ENCODE measurements at regions not wholly inside any gene's neighbourhood (a gene's known extent, or its start where the extent isn't known, plus 50 kb on each side); places are given as distances from the start of the nearest gene placed in this dataset.

DNA sequence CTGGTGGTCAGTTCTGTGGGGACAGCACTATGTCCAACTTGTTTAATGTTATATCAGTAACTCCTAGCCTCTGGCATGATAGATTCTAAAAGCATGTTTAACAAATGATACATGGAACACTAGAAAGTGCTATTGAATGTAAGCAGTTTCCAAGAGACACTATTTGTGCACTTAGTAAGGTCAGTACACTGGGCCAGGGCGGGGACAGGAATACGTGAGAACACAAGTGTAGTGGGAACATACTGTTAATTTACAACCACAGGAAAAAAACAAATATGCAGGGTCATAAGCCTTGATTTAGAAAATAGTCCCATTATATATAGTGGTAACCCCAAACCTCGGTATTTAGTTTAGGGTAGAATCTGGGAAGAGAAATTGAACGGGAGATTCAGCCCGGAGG lies 88.9 kb upstream of the SLC38A2 start:
- no peak for DNase-seq

DNA sequence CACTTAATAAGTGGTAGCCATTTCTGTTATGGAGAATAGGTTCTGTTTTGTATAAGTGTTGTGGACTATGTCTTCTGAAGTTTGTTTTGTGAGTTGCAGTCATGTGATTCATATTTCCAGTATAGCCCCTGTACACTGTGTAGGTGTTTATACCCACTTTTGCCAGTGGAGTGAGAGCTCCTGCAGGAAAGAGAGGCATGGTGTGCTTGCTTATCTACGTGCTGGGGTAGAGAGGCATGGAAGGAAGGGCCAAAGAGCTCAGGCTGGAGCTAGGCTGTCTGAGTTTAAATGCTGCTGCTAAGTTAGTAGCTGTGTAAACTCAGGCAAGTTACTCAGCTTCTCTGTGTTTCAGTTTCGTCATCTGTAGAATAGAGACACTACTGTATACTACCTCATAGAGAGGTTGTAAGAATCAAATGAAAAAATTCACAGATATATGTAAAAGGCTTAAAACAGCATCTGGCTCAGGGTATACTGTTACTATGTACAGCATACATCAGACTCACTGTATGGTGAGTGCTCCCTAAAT lies 88.2 kb upstream of the SLC38A2 start:
- no peak for DNase-seq

DNA sequence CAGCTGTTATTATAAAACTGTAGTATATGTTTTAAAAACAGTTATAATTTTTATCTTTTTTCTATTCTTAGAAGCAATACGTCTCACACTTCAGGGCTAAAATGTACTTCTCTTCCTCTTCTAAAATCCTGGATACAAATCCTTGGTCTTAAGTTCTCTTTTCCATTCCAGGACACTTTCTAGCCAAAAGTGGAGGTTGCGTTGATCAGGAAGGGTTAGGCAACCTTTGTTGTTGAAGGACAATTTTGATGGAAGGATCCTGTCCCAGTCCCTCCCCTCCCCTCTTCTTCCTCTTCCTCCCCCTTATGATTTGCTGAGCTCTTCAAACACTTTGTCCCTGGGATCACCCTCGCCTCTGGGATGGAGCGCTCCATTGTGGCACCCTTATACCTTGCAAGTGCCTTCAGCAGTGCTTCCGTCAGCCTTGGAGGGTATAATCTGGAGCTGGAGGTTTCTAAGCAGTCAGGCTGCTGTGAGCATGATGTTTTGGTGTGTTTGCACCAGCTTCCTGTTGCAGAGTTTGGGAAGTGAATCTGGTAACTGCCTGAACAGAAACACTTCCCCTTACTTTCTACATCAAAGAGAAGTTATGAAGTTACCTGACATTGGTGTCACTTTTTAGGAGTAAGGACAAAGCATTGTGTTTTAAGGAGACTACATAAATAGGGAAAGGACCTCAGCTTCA lies 87.4 kb upstream of the SLC38A2 start:
- DNase-seq, result no peak

DNA sequence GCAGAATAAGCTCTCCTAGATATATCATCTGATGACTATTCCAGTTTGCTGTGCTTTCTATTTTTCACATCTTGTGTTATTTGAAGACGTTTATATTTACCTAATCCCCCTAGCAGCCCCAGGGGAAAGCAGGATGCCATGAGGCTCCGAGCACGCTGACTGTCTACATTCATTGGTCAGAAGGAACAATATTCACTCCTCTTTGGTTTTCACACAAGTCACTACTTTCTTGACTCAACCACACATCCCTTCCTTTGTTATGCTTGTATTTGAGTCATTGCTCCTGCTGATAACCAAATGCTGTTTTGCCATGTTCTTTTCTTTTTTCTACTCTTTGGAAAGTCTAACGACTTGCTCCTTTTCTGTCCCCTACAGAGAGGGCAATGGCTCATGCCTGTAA lies 86.5 kb upstream of the SLC38A2 start:
- DNase-seq, result no peak

DNA sequence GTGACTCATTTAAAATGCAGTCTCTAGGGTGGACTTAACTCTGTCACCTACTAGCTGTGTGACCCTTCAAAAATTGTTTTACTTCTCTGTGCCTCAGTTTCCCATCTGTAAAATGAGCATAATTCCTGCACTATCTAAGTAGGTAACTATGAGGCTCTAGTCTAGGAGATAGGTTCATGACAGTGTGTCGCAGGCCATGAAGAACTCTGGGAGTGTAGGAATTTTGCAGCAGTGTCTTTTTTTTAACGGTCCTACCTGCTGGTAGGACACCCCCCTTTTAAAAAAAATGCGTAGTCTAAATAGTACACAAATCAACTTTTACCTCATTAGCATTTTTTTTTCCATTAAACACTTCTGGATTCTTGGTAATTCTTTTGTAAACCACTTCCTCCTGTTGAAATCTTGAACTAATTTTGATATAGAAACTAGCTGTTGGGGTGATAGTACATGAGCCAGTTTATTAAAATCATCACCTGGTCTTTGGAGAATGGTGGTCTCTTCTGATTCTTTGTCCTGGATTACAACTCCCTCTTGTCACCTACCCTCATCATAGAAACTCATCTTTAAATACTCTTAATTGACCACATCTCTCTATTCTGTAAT lies 86.0 kb upstream of the SLC38A2 start:
- DNase-seq, result no peak

DNA sequence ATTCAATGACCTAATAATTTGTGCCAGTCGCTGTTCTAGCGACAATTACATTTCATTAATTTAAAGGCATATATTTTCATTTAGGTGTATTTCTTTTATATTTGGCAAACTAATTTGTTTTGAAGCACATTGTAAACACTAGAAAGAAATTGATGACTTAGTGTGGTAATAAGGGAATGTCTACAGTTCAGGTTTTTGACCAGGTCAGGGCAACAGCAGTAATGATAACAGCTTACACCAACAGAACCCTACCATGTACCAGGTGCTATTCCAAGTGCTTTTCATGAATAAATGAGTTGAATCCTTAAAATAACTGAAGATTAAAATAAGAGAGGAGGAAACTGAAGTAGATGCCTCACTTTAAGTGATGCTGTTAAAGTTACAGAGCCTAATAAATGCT lies 85.4 kb upstream of the SLC38A2 start:
- DNase-seq, result no peak

DNA sequence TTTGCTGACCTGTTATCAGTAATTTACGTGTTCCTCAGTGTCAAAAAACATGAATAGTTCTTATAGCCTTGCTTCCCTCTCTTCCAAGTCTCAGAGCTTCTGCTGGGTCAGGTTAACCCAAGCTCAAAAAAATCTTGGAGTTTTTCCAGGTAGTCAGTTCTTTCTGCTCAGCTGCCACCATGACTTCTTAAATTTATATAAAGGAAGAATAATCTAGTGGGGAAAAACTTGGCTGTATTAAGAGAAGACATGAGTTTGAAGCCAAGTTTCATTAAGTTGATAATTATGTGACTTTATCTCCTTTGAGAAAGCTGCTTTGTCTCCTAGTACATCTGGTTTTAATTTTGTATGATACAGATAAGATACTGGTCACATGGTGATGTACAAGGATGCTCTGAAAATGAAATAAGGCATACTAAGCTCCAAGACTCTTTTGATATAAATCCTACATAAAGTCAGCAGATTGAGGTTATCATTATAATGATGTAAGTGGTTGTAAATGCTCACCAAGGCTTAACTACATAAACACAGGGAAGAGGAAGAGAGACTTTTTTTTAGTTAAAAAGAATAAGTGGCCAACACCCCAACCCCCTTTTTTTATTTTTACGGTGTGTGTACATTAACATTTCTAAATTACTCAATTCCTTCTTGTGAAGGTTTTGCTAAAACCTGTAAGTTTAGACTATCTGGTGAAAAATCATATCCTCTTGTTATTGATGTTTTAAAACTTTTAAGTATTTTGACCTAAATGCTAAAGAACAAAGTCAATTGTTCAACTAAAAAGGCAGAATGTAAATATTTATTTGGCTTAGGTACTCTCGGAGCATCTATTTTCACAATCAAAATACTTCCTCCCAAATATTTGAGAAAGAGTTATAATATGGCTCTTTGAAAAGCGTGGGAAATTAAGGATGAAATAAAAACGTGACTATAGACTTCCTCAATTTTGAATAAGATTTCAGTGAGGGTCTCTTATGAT lies 84.1 kb upstream of the SLC38A2 start:
- no peak for DNase-seq

DNA sequence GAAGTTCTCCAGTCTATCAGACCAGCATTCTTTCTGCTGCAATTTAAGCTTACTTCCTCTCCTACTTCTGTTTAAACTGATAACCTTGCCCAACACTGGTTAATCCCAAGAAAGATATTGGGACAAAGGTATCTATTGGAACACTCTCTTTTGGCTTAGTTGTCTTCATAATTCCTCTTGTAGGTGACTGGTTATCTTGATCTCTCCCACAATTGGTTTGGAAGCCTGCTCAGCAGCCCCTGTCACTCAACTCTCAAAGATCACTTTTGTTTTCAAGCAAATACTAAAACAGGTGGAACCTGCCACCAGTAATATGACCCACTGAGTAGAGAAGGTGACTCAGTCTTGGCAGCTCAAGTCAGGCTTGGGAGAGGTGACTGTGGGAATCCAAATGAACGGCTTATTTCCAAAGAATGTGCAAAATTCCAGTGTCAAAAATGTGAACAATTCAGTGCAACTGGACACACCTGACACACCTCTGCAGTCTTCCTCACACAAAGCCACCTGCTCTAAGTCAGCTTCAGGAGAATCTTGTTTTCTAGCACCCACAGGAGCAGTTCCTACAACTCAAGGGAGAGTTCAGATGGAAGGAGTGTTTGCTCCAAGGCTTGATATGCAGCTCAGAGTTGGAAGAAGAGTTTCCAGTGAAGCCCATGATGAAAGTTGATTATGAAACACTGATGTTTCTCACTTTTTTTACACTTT lies 83.2 kb upstream of the SLC38A2 start:
- no peak for DNase-seq

DNA sequence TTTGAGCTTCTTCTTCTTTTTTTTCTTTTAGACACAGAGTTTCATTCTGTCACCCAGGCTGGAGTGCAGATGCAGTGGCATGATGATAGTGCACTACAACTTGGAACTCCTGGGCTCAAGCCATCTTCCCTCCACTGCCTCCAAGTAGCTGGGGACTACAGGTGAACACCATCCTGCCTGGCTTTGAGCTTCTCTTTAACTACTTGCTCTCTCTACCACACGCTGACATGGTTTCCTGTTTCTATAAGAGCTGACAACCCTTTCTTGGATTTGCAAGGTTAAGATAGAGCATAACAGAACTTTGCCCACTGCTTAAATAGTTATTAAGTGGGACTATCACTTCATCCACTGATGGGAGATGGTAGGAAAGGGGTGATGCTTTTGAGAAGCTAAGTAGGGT lies 82.4 kb upstream of the SLC38A2 start:
- DNase-seq, result no peak

DNA sequence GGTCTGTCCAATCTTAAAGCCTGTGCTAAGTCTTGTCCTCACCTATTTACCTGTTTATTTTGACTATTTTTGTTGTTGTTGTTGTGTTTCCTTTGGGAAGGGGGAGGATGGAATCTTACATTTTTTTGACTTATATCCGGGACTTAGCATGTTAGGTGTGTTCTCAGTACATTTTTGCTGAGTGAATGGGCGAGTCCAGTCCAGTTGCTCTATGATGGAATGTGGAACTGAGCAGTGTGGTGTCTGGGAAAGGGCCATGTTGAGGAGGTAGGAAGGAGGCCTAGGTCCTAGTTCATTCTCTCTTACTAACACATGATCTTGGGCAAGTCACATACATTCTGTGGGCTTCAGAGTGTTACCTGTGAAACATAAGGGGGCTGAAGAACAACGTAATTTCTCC lies 80.9 kb upstream of the SLC38A2 start:
- no peak for DNase-seq

DNA sequence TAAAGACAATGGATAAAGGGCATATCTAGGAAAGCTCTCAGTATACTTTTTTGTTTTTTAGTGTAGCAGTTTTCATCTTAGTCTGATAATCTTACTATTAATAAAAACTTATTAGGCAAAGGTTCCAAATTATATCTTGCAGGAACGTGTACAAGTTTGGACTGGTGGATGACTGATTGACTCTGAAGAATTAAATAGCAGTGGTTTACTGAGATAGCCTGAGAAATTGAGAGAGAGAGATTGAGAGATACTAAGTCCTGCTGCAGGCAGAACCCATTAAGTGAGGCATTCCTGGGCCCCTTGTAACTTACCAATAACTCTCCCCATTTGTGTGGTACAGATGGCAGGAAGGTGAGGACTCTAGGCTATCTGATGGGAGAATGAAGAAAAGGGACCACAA lies 80.2 kb upstream of the SLC38A2 start:
- DNase-seq, result no peak

DNA sequence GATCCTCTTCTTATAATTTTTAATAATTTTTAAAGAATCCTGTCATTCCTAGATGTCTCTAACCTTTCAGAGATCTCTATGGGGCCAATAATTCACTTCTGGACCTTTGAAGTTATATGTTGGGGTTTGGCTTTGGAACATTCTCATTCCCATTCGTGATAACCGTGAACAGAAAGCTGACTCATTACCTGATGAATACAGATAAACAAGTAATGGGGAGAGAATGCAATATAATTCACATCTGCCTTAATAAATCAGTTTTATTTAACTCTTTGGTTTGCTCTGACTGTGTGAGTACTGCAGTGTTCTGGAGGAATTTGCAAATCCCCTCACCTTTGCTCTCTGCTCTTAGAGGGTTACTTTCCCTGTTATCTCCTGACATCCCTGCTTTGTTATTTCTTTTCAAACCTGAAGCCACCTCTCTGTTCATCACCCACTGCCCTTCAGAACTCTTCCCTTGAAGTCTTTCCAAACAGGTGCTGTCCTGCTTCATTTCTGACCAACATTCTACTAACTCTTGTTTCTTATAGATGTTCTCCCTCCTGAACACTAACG lies 79.6 kb upstream of the SLC38A2 start:
- DNase-seq, result no peak

DNA sequence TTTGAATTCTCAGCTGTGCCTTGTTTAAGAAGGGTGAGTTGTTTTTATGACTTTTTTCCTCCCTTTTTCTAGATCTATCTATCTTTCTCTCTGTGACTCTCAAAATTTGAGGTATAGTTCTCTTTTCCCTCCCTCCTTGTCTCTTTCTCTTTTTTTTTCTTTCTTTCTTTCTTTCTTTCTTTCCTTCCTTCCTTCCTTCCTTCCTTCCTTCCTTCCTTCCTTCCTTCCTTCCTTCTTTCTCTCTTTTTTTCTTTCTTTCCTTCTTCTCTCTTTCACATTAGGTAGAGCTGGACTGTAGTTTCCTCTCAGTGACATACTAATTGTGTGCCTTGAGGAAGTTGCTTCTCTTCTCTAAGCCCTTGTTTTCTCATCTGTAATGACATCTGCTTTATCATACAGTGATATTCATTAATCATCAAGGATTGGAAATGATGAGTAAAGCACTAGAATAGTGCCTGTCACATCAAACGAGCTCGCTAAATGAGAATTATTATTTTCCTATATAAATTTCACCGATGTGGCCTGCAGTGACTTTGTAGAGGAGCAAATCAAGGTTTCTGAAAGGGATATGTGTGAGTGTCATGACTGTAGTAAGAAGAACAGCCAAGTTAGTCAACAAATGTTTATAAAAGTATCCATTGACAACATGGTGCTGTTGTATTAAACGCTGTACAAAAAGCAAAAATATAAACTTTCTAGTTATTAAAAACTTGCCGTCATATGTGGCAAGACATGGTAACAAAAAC lies 78.9 kb upstream of the SLC38A2 start:
- DNase-seq, result no peak

DNA sequence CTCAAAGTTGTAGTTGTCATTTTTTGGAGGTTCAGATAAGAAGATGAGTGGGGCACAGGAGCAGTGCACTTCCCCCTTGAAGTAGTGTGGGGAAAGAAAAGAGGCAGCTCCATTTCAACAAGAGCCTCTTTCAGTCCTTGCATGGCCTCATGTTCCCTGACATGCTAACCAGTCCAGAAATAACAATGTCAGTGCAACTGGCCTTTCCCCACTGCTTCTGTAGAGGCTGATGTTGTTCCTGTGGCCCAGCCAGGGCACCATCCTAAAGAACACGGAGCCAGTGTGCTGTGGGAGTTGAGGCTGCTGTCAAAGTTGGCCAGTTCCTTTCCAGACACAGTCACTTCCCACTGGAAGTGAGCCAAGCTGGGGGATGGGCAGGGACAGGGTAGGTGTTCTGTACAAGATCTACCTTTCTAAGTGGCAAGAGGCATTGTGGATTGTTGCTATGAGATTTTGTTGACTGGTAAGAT lies 77.7 kb upstream of the SLC38A2 start:
- no peak for DNase-seq

DNA sequence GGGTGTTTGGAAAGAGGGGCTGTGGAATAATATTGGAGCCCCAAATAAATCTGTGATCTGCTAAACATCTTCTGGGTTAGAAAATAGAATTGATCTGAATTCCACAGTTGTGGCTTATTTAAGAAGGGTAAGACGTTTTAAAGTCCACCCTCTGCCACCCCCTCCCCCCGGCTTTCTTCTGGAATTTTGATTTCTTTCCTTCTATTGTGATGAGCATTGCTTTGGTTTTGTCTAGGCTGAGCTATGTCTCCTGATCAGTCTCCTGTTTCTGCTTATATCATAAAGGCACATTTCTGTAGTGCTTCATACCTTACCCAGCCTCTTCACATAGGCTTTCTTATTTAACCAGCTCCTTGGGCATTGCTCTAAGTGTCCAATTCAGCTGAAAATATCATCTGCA lies 77.3 kb upstream of the SLC38A2 start:
- no peak for DNase-seq

DNA sequence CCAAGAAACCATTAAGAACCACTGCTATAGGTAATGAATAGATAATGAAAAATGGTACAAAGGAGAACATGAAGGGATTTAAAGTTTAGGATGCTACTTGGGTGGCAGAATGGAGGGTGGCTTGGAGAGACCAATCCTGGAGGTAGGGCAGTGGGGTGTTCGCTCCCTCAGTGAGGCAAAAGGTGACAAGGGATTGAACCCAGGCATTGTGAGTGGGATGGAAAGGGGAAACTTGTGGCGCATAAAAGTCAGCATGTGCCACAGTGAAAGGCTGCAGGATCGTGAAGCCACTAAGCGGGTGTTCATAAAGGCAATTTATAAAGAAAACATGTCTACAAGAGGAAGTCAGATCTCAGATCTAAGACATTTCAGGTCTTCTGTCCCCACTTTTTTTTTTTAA lies 76.7 kb upstream of the SLC38A2 start:
- DNase-seq, result no peak

DNA sequence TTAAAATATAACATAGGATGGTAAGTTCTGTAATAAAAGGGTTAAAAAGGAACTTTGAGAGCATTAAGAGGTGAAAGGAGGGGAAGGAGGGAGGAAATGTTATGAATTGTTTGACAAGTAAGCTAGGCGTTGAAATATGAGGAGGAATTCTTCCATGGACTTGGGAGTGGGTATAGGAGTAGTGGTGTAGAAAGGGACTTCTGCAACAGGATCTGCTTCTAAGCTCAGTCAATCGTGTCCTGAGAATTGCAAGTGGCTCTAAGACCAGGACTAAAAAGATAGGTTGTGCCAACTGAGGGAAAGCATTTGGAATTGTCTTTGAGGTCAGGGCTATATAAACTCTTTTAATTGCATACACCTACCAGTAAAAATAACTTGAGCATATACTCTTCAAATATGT lies 74.1 kb upstream of the SLC38A2 start:
- no peak for DNase-seq

DNA sequence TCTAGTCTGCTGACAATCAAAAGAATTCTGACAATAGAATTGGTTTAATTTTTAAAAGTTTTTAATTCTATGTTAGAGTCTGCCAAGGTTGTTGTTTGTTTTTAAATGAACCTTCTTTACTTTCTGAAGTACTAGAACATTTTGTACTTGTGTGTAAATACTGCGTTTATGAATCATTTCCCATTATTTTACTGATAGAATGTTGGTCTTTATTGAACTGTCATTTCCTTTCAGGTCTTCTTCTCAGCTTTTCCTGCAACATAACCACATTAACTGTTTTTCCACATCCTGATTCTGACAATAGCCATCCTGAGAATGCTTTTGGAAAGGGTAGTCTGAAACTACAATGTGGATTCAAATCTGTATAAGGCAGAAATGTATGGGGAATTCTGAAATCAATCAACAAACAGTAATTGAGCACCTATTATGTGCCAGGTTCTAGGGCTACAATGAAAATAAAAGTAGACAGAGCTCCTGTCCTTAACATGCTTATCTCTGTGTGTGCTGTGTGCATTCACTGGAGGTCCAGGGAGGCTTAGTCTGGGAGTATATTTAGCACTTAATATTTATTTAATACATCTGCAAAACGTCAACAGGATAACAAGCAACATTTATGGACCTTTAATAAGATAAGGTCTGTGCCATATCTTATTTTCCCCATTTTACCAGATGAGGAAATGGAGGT lies 73.1 kb upstream of the SLC38A2 start:
- no peak for DNase-seq

DNA sequence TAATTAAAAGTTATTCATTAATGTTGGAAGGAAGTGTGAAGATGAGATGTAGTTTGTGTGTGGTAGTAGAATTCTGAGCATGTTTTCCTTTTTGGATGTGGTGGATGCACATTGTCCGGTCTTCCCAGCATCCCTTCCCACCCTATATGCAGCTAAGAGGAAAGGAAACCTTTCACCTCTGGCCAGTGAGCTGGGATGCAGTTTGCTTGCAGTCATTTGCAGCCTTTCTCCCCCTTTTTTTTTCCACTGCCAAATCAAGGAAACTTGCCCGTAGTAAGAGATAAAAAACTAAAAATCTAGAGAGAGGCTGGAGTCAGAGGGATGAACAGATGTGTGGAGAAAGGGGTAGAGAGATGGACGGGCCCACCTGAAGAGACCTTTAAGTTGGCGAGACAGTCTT lies 72.5 kb upstream of the SLC38A2 start:
- DNase-seq, result no peak

DNA sequence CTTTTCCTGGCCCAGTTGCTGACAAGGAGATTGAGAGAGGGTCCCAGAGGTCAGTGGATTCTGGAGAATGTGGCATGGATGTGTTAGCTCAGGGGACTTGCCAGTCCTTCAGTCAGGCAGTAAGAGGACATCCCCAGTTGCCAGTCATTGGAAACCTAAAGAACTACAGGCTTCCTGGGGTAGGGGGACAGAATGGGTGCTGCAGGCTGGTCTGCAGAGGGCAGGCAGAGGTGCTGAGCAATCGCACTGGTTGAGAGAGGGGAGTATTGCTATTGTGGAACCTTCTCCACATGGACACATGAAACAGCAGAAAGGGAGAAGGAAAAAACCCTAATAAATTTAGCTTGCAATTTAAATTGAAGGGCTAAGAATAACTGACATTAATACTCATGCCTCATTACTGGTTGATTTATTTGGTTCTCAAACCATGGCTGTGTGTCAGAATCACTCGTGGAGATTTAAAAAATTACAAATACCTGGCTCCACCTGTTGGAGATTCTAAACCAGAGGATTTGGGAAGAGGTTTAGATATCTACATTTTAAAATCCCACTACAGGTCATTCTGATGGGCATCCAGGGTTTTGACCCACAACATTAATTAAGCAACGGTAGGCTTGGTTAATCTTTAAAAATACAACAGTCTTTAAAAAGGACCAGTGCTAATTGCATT lies 71.2 kb upstream of the SLC38A2 start:
- no peak for DNase-seq

DNA sequence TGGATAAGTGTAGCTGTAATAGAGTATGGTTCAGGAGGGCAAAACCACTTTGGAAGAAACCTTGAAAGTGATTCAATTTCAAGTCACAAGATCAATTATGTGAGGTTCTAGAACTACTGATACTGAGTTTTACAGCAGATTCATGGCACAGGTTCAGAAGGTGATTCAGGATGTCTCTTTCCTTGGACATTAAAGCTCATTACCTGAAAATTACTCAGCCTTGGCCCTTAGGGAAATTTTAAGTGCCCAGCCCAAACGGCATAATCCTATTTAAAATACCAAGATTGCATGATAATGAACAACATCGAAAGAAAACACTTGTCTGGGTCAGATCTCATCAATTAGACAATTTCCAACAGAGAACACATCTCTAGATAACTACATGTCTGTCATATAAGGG lies 70.2 kb upstream of the SLC38A2 start:
- DNase-seq, result no peak
